HCT116 (cell line): ENCODE measurements at regions not wholly inside any gene's neighbourhood (a gene's known extent, or its start where the extent isn't known, plus 50 kb on each side); places are given as distances from the start of the nearest gene placed in this dataset.

ENCODE experiments used
- ATAC-seq: fragments of 200-7000 bp; cut with Tn5 transposase; 2 replicates; pipeline ENCODE4 v1.9.1; 2020; ENCODE audit warnings: mild to moderate bottlenecking, moderate library complexity
- BruUV-seq: library from RNA; stranded (reverse); fragments of 400-500 nt; replicated peaks from 2 replicates; lab custom pipeline; 2021; lab: Mats Ljungman, UMichigan
- CTCF ChIA-PET: fragments of 300-600 bp; sonication (Branson Sonifier 250); formaldehyde crosslinking; loops from one replicate; lab custom pipeline; 2021; ENCODE audit warnings: antibody characterized with exemption; lab: Charles Lee
- POLR2A ChIA-PET: fragments of 300-600, 350-600 bp; sonication (Branson Sonifier 250); formaldehyde crosslinking; loops from one replicate; lab custom pipeline; 2021; ENCODE audit warnings: antibody characterized with exemption; lab: Charles Lee
- RAD21 ChIA-PET, 2 experiments: fragments of 300-600 bp; sonication (Branson Sonifier 250); formaldehyde crosslinking; loops; one replicate each; lab custom pipeline; 2023; ENCODE audit warnings: low total read pairs in 2 of 2; ENCODE audit not compliant: uncharacterized antibody in 2 of 2, unreplicated experiment in 2 of 2, low non-redundant PET in 1 of 2; lab: Charles Lee
- DNase-seq: peaks from one replicate; pipeline ENCODE4 v3.0.0-alpha.2; 2010; ENCODE audit warnings: low read depth, low spot score
- H2AFZ ChIP-seq: fragments of 200-600 bp; shearing (Covaris generic), sonication (generic); 2 replicates; pipeline ENCODE4 v1.6.1; 2017; ENCODE audit warnings: low read depth, mixed run types, mixed read lengths, antibody characterized with exemption, low read length; ENCODE audit not compliant: poor library complexity, severe bottlenecking
- H3K27ac ChIP-seq: 2 replicates; pipeline ENCODE4 v1.5.1; 2012; ENCODE audit warnings: low read depth, low read length
- H3K27me3 ChIP-seq: fragments of 200-600 bp; sonication (generic); 2 replicates; pipeline ENCODE4 v1.6.1; 2016; ENCODE audit warnings: mixed run types, low read length, mixed read lengths; ENCODE audit not compliant: insufficient read depth
- H3K36me3 ChIP-seq, 2 experiments: fragments of 200-500 bp in 1 of 2; fragments of 200-600 bp in 1 of 2; sonication (Bioruptor generic) in 1 of 2; sonication (generic) in 1 of 2; 2 replicates each; pipeline versions ENCODE4 v1.5.1 to v1.6.1; 2014 to 2016; ENCODE audit warnings: low read length in 2 of 2, inconsistent platforms in 1 of 2, mixed read lengths in 1 of 2, mixed run types in 1 of 2; ENCODE audit not compliant: insufficient read depth in 2 of 2, control insufficient read depth in 1 of 2
- H3K4me1 ChIP-seq, 2 experiments: fragments of 200-600 bp in 1 of 2; sonication (generic) in 1 of 2; 2 replicates each; pipeline versions ENCODE4 v1.5.1 to v1.6.1; 2012 to 2017; ENCODE audit warnings: low read length in 2 of 2, inconsistent platforms in 1 of 2, mild to moderate bottlenecking in 1 of 2, mixed read lengths in 1 of 2, mixed run types in 1 of 2, moderate library complexity in 1 of 2; ENCODE audit not compliant: insufficient read depth in 2 of 2, control insufficient read depth in 1 of 2
- H3K4me2 ChIP-seq: fragments of 200-600 bp; sonication (generic); 2 replicates; pipeline ENCODE4 v1.6.1; 2017; ENCODE audit warnings: mixed run types, low read length, mixed read lengths
- H3K4me3 ChIP-seq, 2 experiments: fragments of 200-600 bp in 1 of 2; sonication (generic) in 1 of 2; replicated peaks in 1 of 2; 2 replicates each; pipeline ENCODE4 v1.5.1; 2011 to 2016; ENCODE audit warnings: low read length in 2 of 2, control low read depth in 1 of 2, low read depth in 1 of 2, mild to moderate bottlenecking in 1 of 2, mixed read lengths in 1 of 2, mixed run types in 1 of 2
- H3K79me2 ChIP-seq: fragments of 200-600 bp; sonication (generic); 2 replicates; pipeline ENCODE4 v1.6.1; 2017; ENCODE audit warnings: mild to moderate bottlenecking, mixed run types, low read length, moderate library complexity, mixed read lengths; ENCODE audit not compliant: insufficient read depth
- H3K9ac ChIP-seq: fragments of 200-600 bp; sonication (generic); 2 replicates; pipeline ENCODE4 v1.6.1; 2016; ENCODE audit warnings: low read length, mixed read lengths
- H3K9me2 ChIP-seq: fragments of 200-600 bp; sonication (generic), shearing (Covaris generic); 2 replicates; pipeline ENCODE4 v1.6.1; 2017; ENCODE audit warnings: mixed run types, mild to moderate bottlenecking, moderate library complexity; ENCODE audit not compliant: insufficient read depth
- H3K9me3 ChIP-seq, 2 experiments: fragments of 200-500 bp in 1 of 2; fragments of 200-600 bp in 1 of 2; sonication (Bioruptor generic) in 1 of 2; sonication (generic) in 1 of 2; 2 replicates each; pipeline ENCODE4 v1.6.1; 2014 to 2017; ENCODE audit warnings: low read length in 2 of 2, mixed read lengths in 2 of 2, inconsistent platforms in 1 of 2, low read depth in 1 of 2, mild to moderate bottlenecking in 1 of 2, mixed run types in 1 of 2, moderate library complexity in 1 of 2; ENCODE audit not compliant: control insufficient read depth in 1 of 2, insufficient read depth in 1 of 2
- H4K20me1 ChIP-seq: fragments of 200-600 bp; sonication (generic), shearing (Covaris generic); 2 replicates; pipeline ENCODE4 v1.6.1; 2017; ENCODE audit warnings: mixed run types, mild to moderate bottlenecking, moderate library complexity; ENCODE audit not compliant: insufficient read depth
- ATF3 ChIP-seq: IDR thresholded peaks from 2 replicates; pipeline ENCODE4 v1.6.1; 2012
- CBX3 ChIP-seq: IDR thresholded peaks from 2 replicates; pipeline ENCODE4 v1.6.1; 2012; ENCODE audit warnings: low read depth
- CEBPB ChIP-seq: IDR thresholded peaks from 2 replicates; pipeline ENCODE4 v1.6.1; 2012; ENCODE audit warnings: low read depth
- EGR1 ChIP-seq: IDR thresholded peaks from 2 replicates; pipeline ENCODE4 v1.6.1; 2012; ENCODE audit warnings: low read depth
- ELF1 ChIP-seq: IDR thresholded peaks from 2 replicates; pipeline ENCODE4 v1.6.1; 2012; ENCODE audit warnings: low read depth, borderline replicate concordance
- EZH2 ChIP-seq: fragments of 200-600 bp; sonication (generic); IDR thresholded peaks from 2 replicates; pipeline ENCODE4 v1.6.1; 2017; ENCODE audit warnings: antibody characterized with exemption, mixed run types
- EZH2phosphoT487 ChIP-seq: fragments of 200-600 bp; IDR thresholded peaks from 2 replicates; pipeline ENCODE4 v1.6.1; 2018; ENCODE audit warnings: antibody characterized with exemption, borderline replicate concordance
- FOSL1 ChIP-seq: IDR thresholded peaks from 2 replicates; pipeline ENCODE4 v1.6.1; 2012; ENCODE audit warnings: low read depth
- JUND ChIP-seq: IDR thresholded peaks from 2 replicates; pipeline ENCODE4 v1.6.1; 2012
- POLR2A ChIP-seq: IDR thresholded peaks from 2 replicates; pipeline ENCODE4 v1.7.0; 2011; ENCODE audit warnings: borderline replicate concordance; ENCODE audit not compliant: insufficient read depth, insufficient read length; ENCODE audit errors: extremely low read depth
- POLR2AphosphoS5 ChIP-seq: IDR thresholded peaks from 2 replicates; pipeline ENCODE4 v1.6.1; 2011; ENCODE audit warnings: mild to moderate bottlenecking, low read depth, low read length, moderate library complexity
- RAD21 ChIP-seq: IDR thresholded peaks from 2 replicates; pipeline ENCODE4 v1.6.1; 2012; ENCODE audit warnings: low read depth, mild to moderate bottlenecking
- REST ChIP-seq: IDR thresholded peaks from 2 replicates; pipeline ENCODE4 v1.6.1; 2012; ENCODE audit warnings: low read depth
- SIN3A ChIP-seq: IDR thresholded peaks from 2 replicates; pipeline ENCODE4 v1.6.1; 2012; ENCODE audit warnings: low read depth
- SP1 ChIP-seq: IDR thresholded peaks from 2 replicates; pipeline ENCODE4 v1.6.1; 2012; ENCODE audit warnings: low read depth
- SRF ChIP-seq: IDR thresholded peaks from 2 replicates; pipeline ENCODE4 v1.6.1; 2012; ENCODE audit warnings: low read depth
- TCF7L2 ChIP-seq: IDR thresholded peaks from 2 replicates; pipeline ENCODE4 v1.7.0; 2011; ENCODE audit warnings: borderline replicate concordance, inconsistent platforms; ENCODE audit not compliant: insufficient read depth, insufficient read length; ENCODE audit errors: extremely low read depth
- YY1 ChIP-seq: IDR thresholded peaks from 2 replicates; pipeline ENCODE4 v1.6.1; 2011; ENCODE audit warnings: low read length, low read depth, moderate library complexity, mild to moderate bottlenecking; ENCODE audit not compliant: insufficient replicate concordance; ENCODE audit errors: extremely low read depth
- ZFX ChIP-seq: fragments of 450-650 bp; IDR thresholded peaks from 2 replicates; pipeline ENCODE4 v1.6.1; 2017
- ZNF274 ChIP-seq: fragments of 200-500 bp; sonication (Bioruptor generic); IDR thresholded peaks from 2 replicates; pipeline ENCODE4 v1.6.1; 2014; ENCODE audit warnings: mild to moderate bottlenecking, low read depth, low read length, inconsistent platforms
- intact Hi-C: fragments of 100-400 bp; cut with micrococcal nuclease; formaldehyde crosslinking; loops from 2 replicates; pipeline ENCODE4 v1.10.0; 2022

- Histone ChIP-seq H2AFZ (no peak overlapping the region), H3K4me2 (no peak overlapping the region), H3K9me3 (no peaks in the 10 kb centered on the region), H3K4me1 (peaks cover 0 to 4% of the 10 kb centered on the region in 2 experiments; a peak in 1 of 4 replicates), H3K9me2 (no peaks in the 10 kb centered on the region), H3K9ac (no peak overlapping the region), H4K20me1 (no peaks in the 10 kb centered on the region), H3K4me3 (no peak overlapping the region), H3K27ac (no peak overlapping the region), H3K27me3 (no peaks in the 10 kb centered on the region), H3K36me3 (no peaks in the 10 kb centered on the region), H3K79me2 (no peaks in the 10 kb centered on the region)
- DNase-seq (no peak), ATAC-seq (no peak)
- ChIA-PET RAD21 (no interaction called here), CTCF (no interaction called here), POLR2A (no interaction called here)
- TF ChIP-seq ATF3 (no peak), SP1 (no peak), YY1 (no peak), CEBPB (no peak), EZH2 (no peak), ELF1 (no peak), ZNF274 (no peak), ZFX (no peak), JUND (no peak), EZH2phosphoT487 (no peak)
- BruUV-seq, result no TSS peak
- intact Hi-C loops, result no loop called here
Observed at GRCh38 chr6:105648276-105648675, 245.4 kb upstream of the PREP start.

DNA sequence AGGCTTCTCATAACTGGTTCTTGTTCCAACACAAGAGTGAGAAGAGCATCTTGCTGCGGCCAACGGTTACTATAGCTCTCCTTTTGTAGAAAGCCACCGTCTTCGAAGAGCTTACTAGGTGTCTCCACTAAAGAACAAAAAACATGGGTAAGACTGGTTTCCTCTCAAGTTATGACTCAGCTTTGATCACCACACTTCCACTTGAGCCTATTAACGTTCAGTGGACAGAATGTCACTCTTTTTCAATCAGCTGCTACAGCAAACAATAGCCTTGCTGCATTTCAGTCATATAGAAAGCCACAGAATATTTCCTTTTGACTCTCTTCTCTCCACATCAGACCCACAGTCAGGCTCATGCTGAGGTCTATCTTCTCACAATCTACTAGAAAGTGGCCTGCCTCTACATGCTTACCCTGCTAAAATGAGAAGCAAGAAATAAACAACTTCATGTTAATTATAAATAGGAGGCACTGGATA lies 243.5 kb upstream of the PREP start:
- no peaks in the 10 kb centered on the region for H3K9me3 ChIP-seq
- BruUV-seq, result no TSS peak
- CTCF ChIA-PET, result no interaction called here
- H3K9me2 ChIP-seq, result no peaks in the 10 kb centered on the region
- no peak for DNase-seq
- no peak overlapping the region for H2AFZ ChIP-seq
- TF ChIP-seq REST (no peak), TCF7L2 (no peak), SRF (no peak), POLR2AphosphoS5 (no peak), SIN3A (no peak), FOSL1 (no peak), CBX3 (no peak), ZNF274 (no peak), ELF1 (no peak), CEBPB (no peak), POLR2A (no peak), RAD21 (no peak), EGR1 (no peak), JUND (no peak), ZFX (no peak)
- TF ChIP-seq, all 23 proteins: peak for 0
- Histone ChIP-seq H3K4me1 (peaks cover 0 to 4% of the 10 kb centered on the region in 2 experiments; a peak in 1 of 4 replicates), H3K4me2 (no peak overlapping the region), H3K4me3 (no peak overlapping the region), H3K9ac (no peak overlapping the region), H3K27me3 (no peaks in the 10 kb centered on the region), H3K27ac (no peak overlapping the region), H3K79me2 (no peaks in the 10 kb centered on the region), H4K20me1 (no peaks in the 10 kb centered on the region), H3K36me3 (no peaks in the 10 kb centered on the region)
- ChIA-PET RAD21 (no interaction called here), POLR2A (no interaction called here)
- intact Hi-C loops, result no loop called here
- no peak for ATAC-seq
